Loucy (cell line): ENCODE measurements at regions not wholly inside any gene's neighbourhood (a gene's known extent, or its start where the extent isn't known, plus 50 kb on each side); places are given as distances from the start of the nearest gene placed in this dataset.

ENCODE experiments used
- H2AFZ ChIP-seq: fragments of 200-600 bp; sonication (generic); 2 replicates; pipeline ENCODE4 v1.6.0; 2016; ENCODE audit warnings: antibody characterized with exemption, mild to moderate bottlenecking, low read length, moderate library complexity
- H3F3A ChIP-seq: fragments of 200-600 bp; 2 replicates; pipeline ENCODE4 v1.6.0; 2016; ENCODE audit warnings: antibody characterized with exemption, low read depth, mild to moderate bottlenecking
- H3K27me3 ChIP-seq: fragments of 200-600 bp; sonication (generic); 2 replicates; pipeline ENCODE4 v1.6.1; 2014; ENCODE audit warnings: low read length, mild to moderate bottlenecking; ENCODE audit not compliant: insufficient read depth, poor library complexity, severe bottlenecking
- H3K36me3 ChIP-seq: fragments of 200-600 bp; sonication (generic); 2 replicates; pipeline ENCODE4 v1.6.1; 2016; ENCODE audit warnings: low read length; ENCODE audit not compliant: insufficient read depth
- H3K4me1 ChIP-seq: fragments of 200-600 bp; sonication (generic); 2 replicates; pipeline ENCODE4 v1.5.1; 2014; ENCODE audit warnings: low read length, mild to moderate bottlenecking; ENCODE audit not compliant: insufficient read depth, poor library complexity, severe bottlenecking
- H3K4me2 ChIP-seq: fragments of 200-600 bp; sonication (generic); 2 replicates; pipeline ENCODE4 v1.6.0; 2014; ENCODE audit warnings: antibody characterized with exemption, low read length, low read depth, mild to moderate bottlenecking; ENCODE audit not compliant: poor library complexity, severe bottlenecking
- H3K4me3 ChIP-seq: fragments of 200-600 bp; sonication (generic); 2 replicates; pipeline ENCODE4 v1.5.1; 2014; ENCODE audit warnings: low read length, mild to moderate bottlenecking, mixed read lengths; ENCODE audit not compliant: poor library complexity, severe bottlenecking
- H3K79me2 ChIP-seq: fragments of 200-600 bp; sonication (generic); 2 replicates; pipeline ENCODE4 v1.6.1; 2014; ENCODE audit warnings: low read length; ENCODE audit not compliant: insufficient read depth
- H3K9ac ChIP-seq: fragments of 200-600 bp; sonication (generic); 2 replicates; pipeline ENCODE4 v1.6.0; 2014; ENCODE audit warnings: mild to moderate bottlenecking, low read depth, low read length, moderate library complexity; ENCODE audit not compliant: poor library complexity, severe bottlenecking
- H3K9me2 ChIP-seq: fragments of 200-600 bp; sonication (generic); replicated peaks from 2 replicates; pipeline ENCODE4 v1.6.1; 2016; ENCODE audit warnings: low read depth, low read length, mixed read lengths
- H3K9me3 ChIP-seq: fragments of 200-600 bp; sonication (generic); 2 replicates; pipeline ENCODE4 v1.6.1; 2014; ENCODE audit warnings: mild to moderate bottlenecking, antibody characterized with exemption, low read length, low read depth; ENCODE audit not compliant: insufficient read depth
- H4K20me1 ChIP-seq: fragments of 200-600 bp; sonication (generic); 2 replicates; pipeline ENCODE4 v1.6.0; 2014; ENCODE audit warnings: antibody characterized with exemption, low read length, mild to moderate bottlenecking; ENCODE audit not compliant: insufficient read depth, poor library complexity, severe bottlenecking
- CTCF ChIP-seq: fragments of 200-600 bp; sonication (generic); conservative IDR thresholded peaks from 2 replicates; pipeline ENCODE4 v1.5.1; 2014; ENCODE audit warnings: mild to moderate bottlenecking, antibody characterized with exemption, low read length
- EZH2phosphoT487 ChIP-seq: fragments of 200-600 bp; IDR thresholded peaks from 2 replicates; pipeline ENCODE4 v1.6.1; 2018; ENCODE audit warnings: antibody characterized with exemption, mild to moderate bottlenecking, moderate library complexity, borderline replicate concordance

GRCh38 chr3:127091376-127091775 lies 101.6 kb upstream of the PRR23E start:
- Histone ChIP-seq H3K9ac (no peak overlapping the region), H2AFZ (no peak overlapping the region), H3K27me3 (no peaks in the 10 kb centered on the region), H3K4me2 (no peak overlapping the region), H4K20me1 (no peaks in the 10 kb centered on the region), H3K9me2 (no peaks in the 10 kb centered on the region), H3K36me3 (no peaks in the 10 kb centered on the region), H3K4me3 (no peak overlapping the region), H3K4me1 (no peaks in the 10 kb centered on the region), H3F3A (no peaks in the 10 kb centered on the region), H3K9me3 (no peaks in the 10 kb centered on the region), H3K79me2 (no peaks in the 10 kb centered on the region)
- TF ChIP-seq EZH2phosphoT487 (no peak), CTCF (no peak)

GRCh38 chr3:127092368-127092767 lies 100.6 kb upstream of the PRR23E start:
- Histone ChIP-seq H3K4me1 (no peaks in the 10 kb centered on the region), H3K27me3 (no peaks in the 10 kb centered on the region), H3K4me3 (no peak overlapping the region), H3K9me2 (no peaks in the 10 kb centered on the region), H3K36me3 (no peaks in the 10 kb centered on the region), H3K9me3 (no peaks in the 10 kb centered on the region), H4K20me1 (no peaks in the 10 kb centered on the region), H3F3A (no peaks in the 10 kb centered on the region), H3K4me2 (no peak overlapping the region), H3K79me2 (no peaks in the 10 kb centered on the region), H3K9ac (no peak overlapping the region), H2AFZ (no peak overlapping the region)
- TF ChIP-seq EZH2phosphoT487, result no peak
- no peak for TF ChIP-seq CTCF

- H4K20me1 ChIP-seq, result no peaks in the 10 kb centered on the region
Observed at GRCh38 chr3:127092776-127093175, 100.2 kb upstream of the PRR23E start.

More at GRCh38 chr3:127092776-127093175, 100.2 kb upstream of the PRR23E start:
- Histone ChIP-seq H3K9me2 (no peaks in the 10 kb centered on the region), H3K4me3 (no peak overlapping the region), H2AFZ (no peak overlapping the region), H3K9ac (no peak overlapping the region), H3K79me2 (no peaks in the 10 kb centered on the region), H3K9me3 (no peaks in the 10 kb centered on the region), H3K27me3 (no peaks in the 10 kb centered on the region), H3K4me1 (no peaks in the 10 kb centered on the region), H3F3A (no peaks in the 10 kb centered on the region), H3K36me3 (no peaks in the 10 kb centered on the region), H3K4me2 (no peak overlapping the region)
- TF ChIP-seq CTCF, result no peak
- no peak for TF ChIP-seq EZH2phosphoT487
